ENCODE measurements at regions not wholly inside any gene's neighbourhood (a gene's known extent, or its start where the extent isn't known, plus 50 kb on each side); places are given as distances from the start of the nearest gene placed in this dataset.
A peak's percentile ranks its signal among the peaks of the same experiment; 100 is the strongest.
"Not testable (repeated sequence)": the region's sequence is repeated elsewhere in the genome, so short reads cannot be mapped to it uniquely, and the experiment has no call there.

DNA sequence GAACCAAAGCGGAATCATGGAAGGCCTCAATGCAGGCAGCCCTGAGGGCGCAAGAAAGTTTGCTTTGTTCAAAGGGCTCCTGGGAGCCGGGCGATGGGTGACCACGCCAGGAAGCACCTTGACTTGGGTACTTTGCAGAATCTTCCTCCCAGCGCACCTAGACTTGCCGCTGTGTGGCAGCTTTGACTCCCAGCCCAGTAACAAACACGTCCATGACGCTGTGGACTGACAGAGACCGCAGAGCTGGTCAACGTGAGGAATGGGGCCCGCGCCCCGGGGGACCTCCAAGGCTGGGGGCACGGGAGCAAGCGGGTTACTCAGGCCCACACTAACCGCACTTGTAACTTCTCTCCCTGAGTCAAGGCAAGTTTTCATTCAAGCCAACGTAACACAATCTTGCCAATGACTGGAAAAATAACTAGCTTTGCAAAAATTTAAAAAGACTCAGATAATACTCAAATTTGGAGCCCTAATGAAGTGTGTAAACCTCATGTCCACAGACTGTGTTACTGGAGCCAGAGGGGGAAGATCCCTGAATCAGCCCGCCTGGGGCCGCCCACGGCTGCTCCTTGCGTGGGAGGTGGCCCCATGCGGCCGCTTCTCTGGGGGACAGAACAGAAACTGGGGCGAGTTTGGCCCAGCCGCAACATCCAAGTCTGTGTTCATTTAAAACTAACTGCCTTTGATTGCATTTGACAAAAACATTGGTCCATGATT is 130.8 kb downstream of the DNAJB6 start:
- DNase-seq (ENCODE audit: low read depth in 2 of 2), result no peak

DNA sequence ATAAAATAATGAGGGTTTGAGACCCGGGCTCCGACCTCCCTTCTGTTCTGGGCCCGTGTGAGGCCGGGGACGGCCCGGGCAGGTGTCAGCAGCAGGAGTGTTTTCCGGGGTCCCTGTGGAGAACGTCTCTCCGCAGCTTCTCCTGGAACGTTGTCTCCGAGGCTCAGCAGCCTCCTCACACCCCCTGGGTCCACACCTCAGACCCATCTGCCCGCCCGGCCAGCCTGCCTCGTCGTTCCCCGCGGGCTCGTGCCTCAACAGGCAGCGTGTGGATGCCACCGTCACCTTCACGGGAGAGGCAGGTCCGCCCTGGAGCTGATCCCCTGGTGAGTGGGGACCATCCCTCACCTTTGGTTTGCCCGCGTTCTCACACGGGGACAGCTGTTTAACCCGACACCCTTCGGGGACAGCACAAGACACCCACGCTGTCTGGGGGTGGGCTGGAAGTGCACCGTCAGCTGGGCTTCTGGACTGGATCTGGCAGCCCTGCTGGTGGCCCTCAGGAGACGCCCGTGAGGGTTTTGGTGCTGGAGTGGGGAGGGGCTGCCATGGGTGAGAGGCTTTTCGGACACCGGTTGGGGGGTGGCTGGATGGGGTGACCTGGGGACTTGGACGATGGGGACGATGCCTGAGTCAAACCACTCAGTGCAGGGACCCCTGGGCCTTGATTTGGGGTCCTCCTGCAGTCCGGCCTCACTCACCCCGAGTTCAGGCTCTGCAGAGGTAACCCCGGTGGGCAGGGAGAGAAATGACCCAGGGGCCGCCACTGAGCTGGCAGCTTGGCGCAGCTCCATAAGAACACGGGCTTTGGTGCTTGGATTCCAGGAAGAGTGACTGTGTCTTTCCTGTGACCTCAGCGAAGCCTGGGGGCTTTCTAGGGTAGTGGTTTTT is 131.7 kb downstream of the DNAJB6 start:
- DNase-seq (ENCODE audit: low read depth in 2 of 2), result peak in 1 of 2 donors; percentile 32

DNA sequence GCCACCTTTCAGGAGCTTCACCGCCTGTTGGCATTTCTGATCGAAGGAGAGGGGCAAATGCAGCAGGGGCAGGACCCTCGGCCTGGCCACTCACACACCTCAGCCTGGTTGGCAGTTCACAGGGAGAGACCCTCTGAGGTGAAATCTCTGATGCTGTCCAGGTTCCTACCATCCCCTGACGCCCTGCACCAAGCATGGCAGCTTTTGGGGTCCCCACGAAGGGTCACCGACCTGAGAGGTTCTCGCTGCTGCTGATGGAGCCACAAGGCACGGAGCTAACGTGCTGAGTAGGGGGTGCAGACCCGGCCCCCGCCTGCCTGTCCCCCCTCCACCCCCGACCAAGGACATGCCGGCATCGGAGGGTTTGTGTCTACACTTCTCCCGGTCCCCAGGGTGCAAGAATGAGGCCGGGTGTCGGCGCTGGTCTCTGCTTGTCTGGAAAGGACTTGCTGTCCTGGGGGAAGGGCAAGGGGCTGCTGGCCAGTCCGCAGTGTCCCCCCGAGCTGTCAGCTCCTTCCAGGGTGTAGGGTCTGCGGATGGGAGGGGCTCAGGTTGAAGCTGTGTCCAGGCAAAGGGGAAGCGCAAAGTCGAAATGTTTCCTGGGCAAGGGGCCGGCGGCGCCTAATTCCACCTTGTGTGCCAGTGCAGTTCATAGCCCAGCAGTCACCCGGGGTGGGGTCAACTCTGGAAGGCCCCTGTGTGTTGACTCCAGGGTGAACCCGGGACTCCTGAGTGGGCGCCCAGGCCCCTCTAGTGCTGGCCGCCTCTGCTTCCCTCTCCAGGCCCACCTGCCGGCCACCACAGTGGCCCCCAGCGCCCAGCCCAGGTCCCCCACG is 132.6 kb downstream of the DNAJB6 start:
- DNase-seq (ENCODE audit: low read depth in 2 of 2), result no peak

DNA sequence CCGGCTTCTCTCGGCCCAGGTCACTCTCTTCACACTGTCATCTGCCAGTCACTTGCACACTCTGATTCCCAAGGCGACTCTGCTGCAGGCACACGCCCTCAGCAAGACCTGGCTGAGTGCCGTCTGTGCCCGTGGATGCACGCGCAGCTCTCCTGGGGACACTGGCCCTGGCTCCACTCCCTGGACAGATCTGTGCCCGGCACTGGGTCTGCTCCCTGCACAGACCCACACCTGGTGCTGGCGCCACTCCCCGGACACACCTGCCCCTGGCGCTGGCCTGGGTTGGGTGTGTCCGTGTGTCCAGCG is 133.2 kb downstream of the DNAJB6 start:
- DNase-seq (ENCODE audit: low read depth in 2 of 2), result no peak

DNA sequence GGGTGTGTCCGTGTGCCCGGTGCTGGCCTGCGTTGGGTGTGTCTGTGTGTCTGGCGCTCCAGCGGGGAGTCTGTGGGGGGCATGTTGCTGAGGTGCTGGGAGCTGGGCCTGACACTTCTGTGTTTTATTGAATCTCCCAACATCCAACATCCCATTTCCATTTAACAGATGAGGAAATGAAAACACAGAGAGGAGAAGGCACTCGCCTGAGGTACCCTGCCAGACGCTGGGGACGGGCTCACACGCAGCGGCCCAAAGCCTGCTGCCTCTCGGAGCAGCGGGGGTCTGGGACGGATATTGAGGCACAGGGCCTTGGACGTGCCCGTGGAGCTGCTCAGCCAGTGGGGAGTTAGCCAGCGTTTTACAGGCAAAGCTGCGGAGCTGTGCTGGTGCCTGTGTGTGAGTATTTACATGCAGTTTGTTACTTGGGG is 133.9 kb downstream of the DNAJB6 start:
- DNase-seq (ENCODE audit: low read depth in 2 of 2), result no peak

DNA sequence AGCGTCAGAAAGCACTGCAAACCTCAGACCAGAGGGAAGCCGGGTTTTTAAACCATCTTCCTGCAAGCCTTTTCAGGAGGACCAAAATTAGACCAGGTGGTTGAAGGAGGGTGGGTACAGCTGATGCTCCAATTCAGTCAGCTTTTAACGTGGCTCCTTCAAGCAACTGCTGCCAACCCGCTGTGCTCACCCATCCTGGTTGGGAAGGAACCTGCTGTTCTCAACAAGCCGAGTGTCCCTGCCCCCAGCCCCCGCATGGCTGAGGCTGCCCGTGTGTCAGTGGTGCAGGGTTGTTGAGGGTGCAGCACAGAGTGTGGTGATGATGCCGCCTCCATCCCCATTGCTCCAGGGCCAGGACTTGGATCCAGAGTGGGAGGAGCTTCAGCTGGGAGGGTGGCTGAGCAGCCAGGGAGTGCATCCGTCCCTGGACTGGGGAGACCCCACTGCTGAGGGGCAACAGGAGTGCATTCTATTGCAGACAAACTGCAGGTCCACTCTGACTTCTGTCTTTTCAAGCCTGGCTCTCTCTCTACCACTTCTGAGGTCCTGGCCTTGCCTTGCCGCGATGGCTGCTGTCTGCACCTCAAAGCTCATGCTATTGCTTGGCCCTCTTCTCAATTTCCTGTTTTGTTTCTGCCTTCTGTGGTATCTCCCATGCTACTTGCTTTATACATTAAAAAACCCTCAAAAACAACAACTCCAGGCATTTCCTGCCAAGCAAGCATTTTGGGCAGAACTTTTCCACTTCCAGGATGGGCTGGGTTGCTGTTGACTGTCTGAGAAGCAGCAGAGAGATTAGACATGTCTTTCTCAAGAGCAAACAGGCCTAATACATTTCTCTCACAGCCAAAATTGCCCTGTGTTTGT is 134.7 kb downstream of the DNAJB6 start:
- no peak for DNase-seq (ENCODE audit: low read depth in 2 of 2)

DNA sequence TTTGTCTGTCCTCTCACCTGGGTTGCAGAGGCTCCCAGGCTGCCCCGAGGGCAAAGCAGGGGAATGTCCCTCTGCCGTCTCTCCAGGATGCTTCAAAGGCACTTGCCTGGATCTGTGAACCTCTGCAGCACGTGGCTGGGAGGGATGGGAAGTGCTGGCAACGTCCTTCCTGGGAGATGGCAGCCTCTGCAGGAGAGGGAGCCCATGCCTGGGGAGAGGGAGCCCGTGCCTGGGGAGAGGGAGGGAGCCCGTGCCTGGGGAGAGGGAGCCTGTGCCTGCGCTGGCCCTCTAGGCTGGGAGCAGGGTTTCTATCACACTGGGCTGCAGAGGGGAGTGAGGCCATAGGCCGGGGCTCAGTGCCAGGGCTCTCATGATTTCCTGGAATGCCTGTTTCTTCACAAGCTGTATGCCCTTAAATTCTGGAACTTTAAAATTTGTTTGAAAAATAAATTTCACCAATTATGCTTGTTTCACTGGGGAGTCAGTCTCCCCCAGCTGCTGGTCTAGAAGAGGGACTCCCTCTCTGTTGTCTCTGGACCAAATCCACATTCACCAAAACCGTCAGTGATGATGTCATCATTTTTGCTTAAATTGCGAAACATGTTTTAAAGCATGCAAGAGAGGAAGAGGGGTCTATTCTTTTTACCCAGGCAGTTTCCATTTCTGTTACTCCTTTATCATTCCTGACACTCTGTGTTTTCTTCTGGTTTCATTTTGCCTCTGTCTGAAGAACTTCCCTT is 135.7 kb downstream of the DNAJB6 start:
- DNase-seq (ENCODE audit: low read depth in 2 of 2), result no peak

DNA sequence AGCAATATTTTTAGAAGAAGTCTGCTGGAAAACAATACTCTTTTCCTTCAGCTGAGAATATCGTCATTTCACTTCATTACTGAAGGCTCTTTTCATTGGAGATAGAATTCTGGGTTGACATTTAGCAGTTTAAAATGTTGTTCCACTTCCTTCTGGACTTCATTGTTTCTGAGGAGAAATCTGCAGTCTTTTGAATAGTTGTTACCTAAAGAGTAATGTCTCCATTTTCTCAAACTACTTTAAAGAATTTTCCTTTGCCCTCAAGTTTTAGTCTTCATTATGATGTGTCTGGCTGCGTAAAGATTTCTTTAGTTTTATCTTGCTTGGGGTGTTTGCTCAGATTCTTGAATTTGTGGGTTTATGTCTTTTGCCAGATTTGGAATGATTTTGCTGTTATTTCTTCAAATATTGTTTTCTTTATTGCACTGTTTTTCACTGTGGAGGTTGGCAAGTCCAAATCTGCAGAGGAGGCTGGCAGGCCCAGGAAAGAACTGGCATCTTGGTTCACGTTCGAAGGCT is 136.3 kb downstream of the DNAJB6 start:
- no peak for DNase-seq (ENCODE audit: low read depth in 2 of 2)

DNA sequence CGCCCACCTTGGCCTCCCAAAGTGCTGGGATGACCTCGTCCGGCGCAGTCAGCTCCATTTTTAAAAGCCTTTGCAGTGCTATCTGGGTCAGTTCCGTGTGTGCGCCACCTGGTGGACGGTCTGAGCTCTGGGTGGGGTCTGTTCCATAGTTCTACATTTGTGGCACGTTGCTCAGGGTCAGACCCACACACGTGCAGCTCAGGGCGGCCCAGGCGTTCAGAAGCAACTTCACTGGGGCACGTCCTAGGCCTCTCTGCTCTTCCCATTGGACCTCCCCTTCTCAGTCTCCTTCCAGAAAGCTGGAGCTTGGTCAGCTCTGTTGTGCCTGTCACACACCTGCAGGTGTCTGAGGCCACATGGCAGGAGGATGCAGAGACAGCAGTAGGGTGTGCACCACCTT is 137.9 kb downstream of the DNAJB6 start:
- peak; percentile 29 to 53 for DNase-seq (ENCODE audit: low read depth in 2 of 2)

DNA sequence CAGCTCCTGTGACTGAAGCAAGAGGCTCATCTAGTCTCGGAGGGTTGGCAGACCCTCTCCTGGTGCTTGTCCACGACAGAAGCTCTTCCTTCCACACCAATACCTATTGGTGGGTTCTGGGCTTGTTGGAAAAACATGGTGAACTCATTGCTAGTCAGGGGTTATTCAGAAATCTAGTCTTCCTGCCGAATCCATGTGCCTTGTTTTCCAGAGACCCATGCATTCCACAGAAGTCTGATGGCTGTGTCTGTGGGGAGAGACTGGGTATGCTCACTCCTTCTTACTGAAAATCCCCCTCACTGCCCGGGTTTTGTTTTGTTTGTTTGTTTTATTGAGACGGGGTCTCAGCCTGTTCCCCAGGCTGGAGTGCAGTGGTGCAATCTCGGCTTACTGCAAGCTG is 138.3 kb downstream of the DNAJB6 start:
- no peak for DNase-seq (ENCODE audit: low read depth in 2 of 2)

DNA sequence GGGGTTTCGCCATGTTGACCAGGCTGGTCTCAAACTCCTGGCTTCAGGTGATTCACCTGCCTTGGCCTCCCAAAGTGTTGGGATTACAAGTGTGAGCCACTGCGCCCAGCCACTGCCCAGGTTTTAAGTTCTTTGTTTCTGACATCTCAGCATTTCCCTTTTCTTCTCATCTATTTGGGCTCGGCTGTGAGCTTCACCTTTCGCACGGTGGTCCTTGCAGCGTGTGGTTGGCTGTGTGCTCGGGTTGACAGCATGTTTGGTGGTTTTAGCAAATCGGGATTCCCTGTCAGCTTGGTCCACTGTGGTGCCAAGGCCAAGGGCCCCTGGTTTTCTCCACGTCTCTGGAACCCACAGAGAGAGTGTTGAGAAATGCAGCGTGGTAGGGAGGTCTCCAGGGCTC is 138.8 kb downstream of the DNAJB6 start:
- no peak for DNase-seq (ENCODE audit: low read depth in 2 of 2)

DNA sequence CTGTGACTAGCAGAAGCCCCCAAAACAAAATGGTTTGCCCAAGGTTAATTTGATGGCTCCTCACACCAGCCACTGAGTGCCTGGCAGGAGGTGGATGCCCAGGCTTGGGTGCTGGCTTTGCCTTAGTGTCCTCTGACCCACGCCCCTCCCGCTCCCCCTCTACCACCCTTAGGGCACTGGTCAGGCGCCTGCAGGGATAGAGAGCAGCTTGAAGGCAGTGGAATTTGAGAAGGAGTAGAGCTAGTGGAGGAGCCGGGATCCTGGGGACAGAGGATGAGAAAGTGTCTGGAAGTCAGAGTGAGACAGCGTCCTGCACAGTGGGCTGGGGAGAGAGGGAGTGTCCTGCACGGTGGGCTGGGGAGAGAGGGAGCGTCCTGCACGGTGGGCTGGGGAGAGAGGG is 139.4 kb downstream of the DNAJB6 start:
- DNase-seq (ENCODE audit: low read depth in 2 of 2), result no peak

DNA sequence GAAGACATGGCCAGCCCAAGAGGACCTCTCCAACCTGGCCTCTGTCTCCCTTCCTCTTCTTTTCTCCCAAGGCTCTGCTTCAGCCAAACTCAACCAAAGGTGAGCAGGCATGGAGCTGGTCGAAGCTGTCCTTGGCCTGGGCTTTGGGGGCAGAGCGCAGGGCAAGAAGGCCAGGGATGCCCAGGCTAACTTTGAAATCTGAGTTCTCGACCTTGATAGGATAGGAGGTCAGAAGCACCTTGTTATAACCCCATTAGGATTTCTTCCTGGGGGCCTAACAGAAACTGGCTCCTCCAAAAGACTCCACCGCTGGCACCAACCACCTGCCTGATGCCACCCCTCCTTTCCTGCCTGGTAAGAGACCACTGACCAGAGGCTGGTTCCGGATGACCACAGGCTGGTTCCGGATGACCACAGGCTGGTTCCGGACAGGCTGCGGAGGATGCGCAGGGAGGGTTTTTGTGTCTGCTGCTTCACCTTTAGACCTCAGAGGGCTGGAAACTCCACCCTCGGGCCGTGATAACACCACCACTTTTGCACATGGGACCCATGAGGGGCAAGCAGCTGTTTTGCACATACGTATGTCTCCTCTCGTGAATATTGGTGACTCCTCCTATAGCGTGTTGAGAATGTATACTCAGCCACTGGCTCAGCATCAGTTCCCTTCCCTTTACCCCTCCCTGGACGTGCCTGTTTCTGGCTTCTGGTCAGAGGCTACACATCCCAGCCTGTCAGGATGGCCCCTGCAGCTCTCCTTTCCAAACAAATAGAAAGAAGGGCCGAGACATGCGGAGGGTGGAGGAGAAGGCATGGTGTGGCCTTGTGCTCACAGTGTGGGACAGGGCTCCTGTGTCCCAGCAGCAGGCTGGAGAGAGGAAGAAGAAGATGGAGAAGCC is 140.1 kb downstream of the DNAJB6 start:
- DNase-seq (ENCODE audit: low read depth in 2 of 2), result no peak

DNA sequence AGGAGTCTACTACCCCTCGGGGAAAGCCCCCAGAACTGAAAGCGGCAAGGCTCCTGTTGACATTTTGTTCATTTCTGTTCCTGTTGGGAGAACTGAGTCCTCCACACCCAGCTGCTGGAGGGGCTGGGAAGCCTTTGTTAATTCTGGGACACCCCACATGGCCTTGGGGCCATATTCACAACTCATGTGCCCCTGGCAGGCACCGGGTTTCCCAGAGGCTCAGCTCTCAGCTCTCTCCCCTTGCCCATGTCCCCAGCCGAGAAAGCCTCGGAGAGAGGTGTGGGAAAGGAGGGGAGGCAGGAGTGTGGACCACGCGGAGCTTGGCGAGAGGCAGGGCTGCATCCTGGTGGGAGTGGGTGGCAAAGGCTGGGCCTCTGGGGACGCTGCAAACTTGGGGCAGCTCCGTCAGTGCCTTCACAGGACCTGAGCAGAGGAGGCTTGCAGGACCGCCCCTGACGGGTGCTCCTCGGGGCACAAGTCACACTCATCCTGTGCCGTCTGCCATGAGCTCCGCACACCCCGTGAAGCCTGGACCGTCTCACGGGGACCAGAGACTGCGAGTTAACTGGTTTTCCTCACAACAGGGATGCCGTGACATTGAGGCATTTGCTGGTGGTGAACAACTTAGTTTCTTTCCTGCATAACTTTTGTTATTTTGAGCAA is 140.9 kb downstream of the DNAJB6 start:
- no peak for DNase-seq (ENCODE audit: low read depth in 2 of 2)

DNA sequence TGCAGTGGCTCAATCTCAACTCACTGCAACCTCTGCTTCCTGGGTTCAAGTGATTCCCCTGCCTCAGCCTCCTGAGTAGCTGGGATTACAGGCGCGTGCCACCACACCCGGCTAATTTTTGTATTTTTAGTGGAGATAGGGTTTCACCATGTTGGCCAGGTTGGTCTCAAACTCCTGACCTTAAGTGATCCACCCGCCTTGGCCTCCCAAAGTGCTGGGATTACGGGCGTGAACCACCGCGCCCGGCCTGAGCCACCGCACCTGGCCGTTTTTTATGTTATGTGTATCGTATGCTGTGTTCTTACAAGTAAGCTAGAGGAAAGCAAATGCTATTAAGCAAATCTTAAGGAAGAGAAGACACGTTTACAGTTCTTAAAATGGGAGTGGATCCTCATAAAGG is 141.8 kb downstream of the DNAJB6 start:
- not testable (repeated sequence) for DNase-seq (ENCODE audit: low read depth in 2 of 2)

DNA sequence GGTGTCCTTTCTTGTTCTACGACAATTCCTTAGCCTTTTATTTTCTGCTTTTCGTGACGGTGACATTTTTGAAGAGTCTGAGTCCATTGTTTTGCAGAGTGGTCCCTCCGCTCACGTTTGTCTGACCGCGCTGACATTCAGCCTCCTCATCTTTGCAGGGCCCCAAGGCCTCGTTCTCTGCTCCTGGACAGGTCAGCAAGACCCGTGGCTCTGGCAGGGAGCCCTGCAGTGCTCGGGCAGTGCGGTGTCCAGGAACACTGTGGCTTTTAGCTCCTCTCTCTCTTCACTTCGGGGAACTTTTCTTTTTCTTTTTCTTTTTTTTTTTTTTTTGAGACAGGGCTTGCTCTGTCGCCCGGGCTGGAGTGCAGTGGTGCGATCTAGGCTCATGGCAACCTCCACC is 142.5 kb downstream of the DNAJB6 start:
- no peak for DNase-seq (ENCODE audit: low read depth in 2 of 2)

DNA sequence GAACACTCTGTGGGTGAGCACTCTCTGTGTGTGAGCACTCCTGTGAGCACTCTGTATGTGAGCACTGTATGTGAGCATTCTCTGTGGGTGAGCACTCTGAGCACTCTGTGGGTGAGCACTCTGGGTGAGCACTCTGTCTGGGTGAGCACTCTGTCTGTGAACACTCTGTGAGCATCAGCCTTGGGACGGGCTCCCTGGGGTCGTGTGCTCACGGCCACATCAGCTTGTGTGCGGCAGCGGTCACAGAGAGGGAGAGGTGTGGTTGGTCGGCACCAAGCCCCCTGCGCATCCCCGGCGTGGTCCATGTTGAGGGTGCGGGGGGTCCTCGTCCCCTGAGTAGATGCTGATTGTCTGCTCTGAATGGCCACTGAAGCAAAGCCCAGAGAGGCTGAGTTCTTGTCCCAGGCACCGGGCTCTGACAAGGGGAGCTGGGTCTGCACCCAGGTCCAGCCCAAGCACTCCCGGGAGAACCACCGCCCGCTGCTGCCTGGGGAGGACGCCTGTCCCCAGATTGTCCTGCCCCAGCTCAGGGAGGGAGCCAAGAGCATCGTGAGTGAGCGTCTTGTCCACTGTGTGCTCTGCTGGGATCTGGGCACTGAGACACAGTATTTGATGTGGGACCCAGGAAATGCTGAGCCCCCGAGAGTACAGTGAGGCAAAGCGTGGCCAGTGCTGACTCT is 143.7 kb downstream of the DNAJB6 start:
- DNase-seq (ENCODE audit: low read depth in 2 of 2), result no peak

DNA sequence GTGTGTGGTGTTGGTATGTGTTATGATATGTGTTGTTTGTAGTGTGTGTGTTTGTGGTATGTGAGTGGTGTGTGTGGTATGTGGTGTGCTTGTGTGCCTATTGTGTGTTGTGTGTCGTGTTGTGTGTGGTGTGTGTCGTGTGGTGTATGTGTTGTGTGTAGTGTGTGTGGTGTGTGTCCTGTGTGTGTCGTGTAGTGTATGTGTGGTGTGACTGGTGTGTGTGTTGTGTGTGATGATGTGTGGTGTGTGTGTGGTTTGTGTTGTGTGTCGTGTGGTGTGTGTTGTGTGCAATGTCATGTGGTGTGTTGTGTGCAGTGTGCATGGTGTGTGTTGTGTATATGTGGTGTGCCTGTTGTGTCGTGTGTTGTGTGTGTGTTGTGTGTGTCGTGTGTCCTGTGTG is 144.6 kb downstream of the DNAJB6 start:
- DNase-seq (ENCODE audit: low read depth in 2 of 2), result no peak
